SK-N-SH treated with all-trans-retinoic acid at 6 μM for 48 hours (cell line): ENCODE measurements at regions not wholly inside any gene's neighbourhood (a gene's known extent, or its start where the extent isn't known, plus 50 kb on each side); places are given as distances from the start of the nearest gene placed in this dataset.

Source experiments
- ATAC-seq: fragments of 200-7000 bp; cut with Tn5 transposase; 3 replicates; pipeline ENCODE4 v1.9.1; 2020; ENCODE audit warnings: mild to moderate bottlenecking, moderate library complexity
- ARNTL ChIP-seq: fragments of 450-650 bp; formaldehyde crosslinking; IDR thresholded peaks from 2 replicates; pipeline ENCODE4 v1.5.0; 2020; ENCODE audit warnings: low read depth, mild to moderate bottlenecking, moderate library complexity, borderline replicate concordance
- CSDC2 ChIP-seq: fragments of 250-450 bp; sonication (Bioruptor Pico); IDR thresholded peaks from 2 replicates; pipeline ENCODE4 v1.5.0; 2020; ENCODE audit warnings: mild to moderate bottlenecking, moderate library complexity
- GLIS3 ChIP-seq: fragments of 250-450 bp; sonication (Bioruptor Pico); IDR thresholded peaks from 2 replicates; pipeline ENCODE4 v1.5.0; 2020; ENCODE audit warnings: mild to moderate bottlenecking, moderate library complexity
- ISL1 ChIP-seq: fragments of 250-450 bp; sonication (Bioruptor Pico); IDR thresholded peaks from 2 replicates; pipeline ENCODE4 v2.1.2; 2022; ENCODE audit warnings: mild to moderate bottlenecking, moderate library complexity
- OSR1 ChIP-seq: fragments of 250-450 bp; sonication (Bioruptor Pico); IDR thresholded peaks from 2 replicates; pipeline ENCODE4 v1.8.0; 2022; ENCODE audit warnings: moderate library complexity, mild to moderate bottlenecking, inconsistent platforms
- PPARA ChIP-seq: fragments of 250-450 bp; sonication (Bioruptor Pico); IDR thresholded peaks from 2 replicates; pipeline ENCODE4 v1.5.0; 2020; ENCODE audit warnings: mild to moderate bottlenecking, borderline replicate concordance
- RARB ChIP-seq: fragments of 250-450 bp; sonication (Bioruptor Pico); IDR thresholded peaks from 2 replicates; pipeline ENCODE4 v1.8.0; 2021; ENCODE audit warnings: mild to moderate bottlenecking, moderate library complexity
- SNAI2 ChIP-seq: fragments of 250-450 bp; sonication (Bioruptor Pico); IDR thresholded peaks from 2 replicates; pipeline ENCODE4 v1.5.0; 2020; ENCODE audit warnings: mild to moderate bottlenecking, moderate library complexity
- TOX ChIP-seq: fragments of 250-450 bp; sonication (Bioruptor Pico); IDR thresholded peaks from 2 replicates; pipeline ENCODE4 v1.8.0; 2021; ENCODE audit warnings: mild to moderate bottlenecking, moderate library complexity, borderline replicate concordance
- ZC3H10 ChIP-seq: fragments of 250-450 bp; sonication (Bioruptor Pico); IDR thresholded peaks from 2 replicates; pipeline ENCODE4 v1.5.1; 2021; ENCODE audit warnings: mild to moderate bottlenecking, moderate library complexity
- ZFP3 ChIP-seq: fragments of 250-450 bp; sonication (Bioruptor Pico); IDR thresholded peaks from 2 replicates; pipeline ENCODE4 v1.5.0; 2020; ENCODE audit warnings: mild to moderate bottlenecking, moderate library complexity
- ZFP30 ChIP-seq: fragments of 450-650 bp; formaldehyde crosslinking; IDR thresholded peaks from 2 replicates; pipeline ENCODE4 v1.5.0; 2022; ENCODE audit warnings: mild to moderate bottlenecking, moderate library complexity
- ZNF565 ChIP-seq: fragments of 450-650 bp; formaldehyde crosslinking; conservative IDR thresholded peaks from 2 replicates; pipeline ENCODE4 v1.5.0; 2020; ENCODE audit warnings: low read depth, mild to moderate bottlenecking, moderate library complexity
- ZNF70 ChIP-seq: fragments of 450-650 bp; formaldehyde crosslinking; IDR thresholded peaks from 2 replicates; pipeline ENCODE4 v1.5.0; 2020; ENCODE audit warnings: mild to moderate bottlenecking, moderate library complexity
- ZNF8 ChIP-seq: fragments of 450-650 bp; formaldehyde crosslinking; IDR thresholded peaks from 2 replicates; pipeline ENCODE4 v1.5.0; 2020; ENCODE audit warnings: mild to moderate bottlenecking, moderate library complexity
- TF ChIP-seq, protein P1 (sequence below): fragments of 250-450 bp; sonication (Bioruptor Pico); IDR thresholded peaks from 2 replicates; pipeline ENCODE4 v1.5.1; 2020; ENCODE audit warnings: low read depth, mild to moderate bottlenecking, moderate library complexity
- TF ChIP-seq, protein P2 (sequence below): fragments of 250-450 bp; sonication (Bioruptor Pico); IDR thresholded peaks from 2 replicates; pipeline ENCODE4 v1.8.0; 2021; ENCODE audit warnings: low read depth, mild to moderate bottlenecking, moderate library complexity, borderline replicate concordance
- TF ChIP-seq, protein P3 (sequence below): fragments of 250-450 bp; sonication (Bioruptor Pico); IDR thresholded peaks from 2 replicates; pipeline ENCODE4 v1.8.0; 2020; ENCODE audit warnings: mild to moderate bottlenecking, moderate library complexity, borderline replicate concordance
- TF ChIP-seq, protein P4 (sequence below): fragments of 250-450 bp; sonication (Bioruptor Pico); IDR thresholded peaks from 2 replicates; pipeline ENCODE4 v1.5.1; 2021; ENCODE audit warnings: mild to moderate bottlenecking, moderate library complexity

DNA sequence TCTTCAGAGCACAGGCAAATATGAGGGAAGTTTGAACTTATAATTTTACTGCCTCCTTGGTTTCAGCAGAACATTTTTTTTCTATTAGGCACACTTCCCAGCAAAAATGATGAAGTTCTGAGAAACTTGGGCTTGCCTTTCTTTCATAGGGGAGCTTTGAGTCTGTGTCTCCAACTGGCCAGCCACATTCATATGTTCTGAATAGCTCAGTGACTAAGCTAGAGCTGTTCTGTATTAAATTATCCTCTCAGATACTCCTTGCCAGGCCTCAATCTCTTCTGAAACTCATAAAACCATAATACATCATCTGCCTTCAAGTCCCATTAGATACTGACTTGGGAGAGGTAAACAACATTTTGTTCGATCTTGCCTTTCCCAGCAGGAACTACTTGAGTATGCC lies 476.5 kb downstream of the GPAM start:
- no peak for ATAC-seq
- TF ChIP-seq ZC3H10 (no peak), ZNF8 (CRISPR knock-in tag) (no peak), ISL1 (CRISPR knock-in tag) (peak; percentile 14; the same call in 1 of the 2 replicates), ZFP30 (CRISPR knock-in tag) (no peak), ZNF70 (CRISPR knock-in tag) (no peak), TOX (no peak), ZFP3 (CRISPR knock-in tag) (no peak)
- TF ChIP-seq, protein P1, sequence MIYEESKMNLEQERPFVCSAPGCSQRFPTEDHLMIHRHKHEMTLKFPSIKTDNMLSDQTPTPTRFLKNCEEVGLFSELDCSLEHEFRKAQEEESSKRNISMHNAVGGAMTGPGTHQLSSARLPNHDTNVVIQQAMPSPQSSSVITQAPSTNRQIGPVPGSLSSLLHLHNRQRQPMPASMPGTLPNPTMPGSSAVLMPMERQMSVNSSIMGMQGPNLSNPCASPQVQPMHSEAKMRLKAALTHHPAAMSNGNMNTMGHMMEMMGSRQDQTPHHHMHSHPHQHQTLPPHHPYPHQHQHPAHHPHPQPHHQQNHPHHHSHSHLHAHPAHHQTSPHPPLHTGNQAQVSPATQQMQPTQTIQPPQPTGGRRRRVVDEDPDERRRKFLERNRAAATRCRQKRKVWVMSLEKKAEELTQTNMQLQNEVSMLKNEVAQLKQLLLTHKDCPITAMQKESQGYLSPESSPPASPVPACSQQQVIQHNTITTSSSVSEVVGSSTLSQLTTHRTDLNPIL (CRISPR knock-in tag) = no peak

DNA sequence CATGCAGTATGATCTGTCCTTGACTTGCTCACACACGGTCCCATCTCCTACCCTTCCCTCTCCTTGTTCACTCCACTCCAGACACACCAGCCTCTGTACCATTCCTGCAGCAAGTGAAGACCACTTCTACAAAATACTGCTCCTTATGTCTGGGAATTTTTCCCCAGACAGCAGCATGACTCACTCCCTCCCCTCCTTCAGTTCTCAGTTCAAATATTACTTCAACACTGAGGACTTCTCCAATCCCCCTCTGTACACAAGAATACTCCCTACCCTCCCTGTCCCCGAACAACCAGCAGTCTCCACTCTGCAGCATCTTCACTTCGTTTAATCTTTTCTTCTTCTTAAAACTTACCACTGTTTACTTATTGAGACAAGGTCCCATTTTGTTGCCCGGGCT lies 474.0 kb downstream of the GPAM start:
- ATAC-seq = no peak
- no peak for TF ChIP-seq OSR1 (CRISPR knock-in tag)
- TF ChIP-seq, protein P1 (CRISPR knock-in tag) = no peak
- no peak for TF ChIP-seq ARNTL (CRISPR knock-in tag)
- no peak for TF ChIP-seq ISL1 (CRISPR knock-in tag)
- TF ChIP-seq GLIS3 (CRISPR knock-in tag) = no peak
- no peak for TF ChIP-seq RARB (CRISPR knock-in tag)
- no peak for TF ChIP-seq SNAI2
- no peak for TF ChIP-seq ZFP3 (CRISPR knock-in tag)
- TF ChIP-seq ZNF70 (CRISPR knock-in tag) = no peak
- no peak for TF ChIP-seq ZNF8 (CRISPR knock-in tag)
- no peak for TF ChIP-seq CSDC2 (CRISPR knock-in tag)
- TF ChIP-seq, protein P2, sequence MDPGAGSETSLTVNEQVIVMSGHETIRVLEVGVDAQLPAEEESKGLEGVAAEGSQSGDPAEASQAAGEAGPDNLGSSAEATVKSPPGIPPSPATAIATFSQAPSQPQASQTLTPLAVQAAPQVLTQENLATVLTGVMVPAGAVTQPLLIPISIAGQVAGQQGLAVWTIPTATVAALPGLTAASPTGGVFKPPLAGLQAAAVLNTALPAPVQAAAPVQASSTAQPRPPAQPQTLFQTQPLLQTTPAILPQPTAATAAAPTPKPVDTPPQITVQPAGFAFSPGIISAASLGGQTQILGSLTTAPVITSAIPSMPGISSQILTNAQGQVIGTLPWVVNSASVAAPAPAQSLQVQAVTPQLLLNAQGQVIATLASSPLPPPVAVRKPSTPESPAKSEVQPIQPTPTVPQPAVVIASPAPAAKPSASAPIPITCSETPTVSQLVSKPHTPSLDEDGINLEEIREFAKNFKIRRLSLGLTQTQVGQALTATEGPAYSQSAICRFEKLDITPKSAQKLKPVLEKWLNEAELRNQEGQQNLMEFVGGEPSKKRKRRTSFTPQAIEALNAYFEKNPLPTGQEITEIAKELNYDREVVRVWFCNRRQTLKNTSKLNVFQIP = no peak
- no peak for TF ChIP-seq ZNF565 (CRISPR knock-in tag)
- TF ChIP-seq TOX = no peak
- TF ChIP-seq, protein P3, sequence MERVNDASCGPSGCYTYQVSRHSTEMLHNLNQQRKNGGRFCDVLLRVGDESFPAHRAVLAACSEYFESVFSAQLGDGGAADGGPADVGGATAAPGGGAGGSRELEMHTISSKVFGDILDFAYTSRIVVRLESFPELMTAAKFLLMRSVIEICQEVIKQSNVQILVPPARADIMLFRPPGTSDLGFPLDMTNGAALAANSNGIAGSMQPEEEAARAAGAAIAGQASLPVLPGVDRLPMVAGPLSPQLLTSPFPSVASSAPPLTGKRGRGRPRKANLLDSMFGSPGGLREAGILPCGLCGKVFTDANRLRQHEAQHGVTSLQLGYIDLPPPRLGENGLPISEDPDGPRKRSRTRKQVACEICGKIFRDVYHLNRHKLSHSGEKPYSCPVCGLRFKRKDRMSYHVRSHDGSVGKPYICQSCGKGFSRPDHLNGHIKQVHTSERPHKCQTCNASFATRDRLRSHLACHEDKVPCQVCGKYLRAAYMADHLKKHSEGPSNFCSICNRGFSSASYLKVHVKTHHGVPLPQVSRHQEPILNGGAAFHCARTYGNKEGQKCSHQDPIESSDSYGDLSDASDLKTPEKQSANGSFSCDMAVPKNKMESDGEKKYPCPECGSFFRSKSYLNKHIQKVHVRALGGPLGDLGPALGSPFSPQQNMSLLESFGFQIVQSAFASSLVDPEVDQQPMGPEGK = no peak
- TF ChIP-seq PPARA (CRISPR knock-in tag) = no peak

DNA sequence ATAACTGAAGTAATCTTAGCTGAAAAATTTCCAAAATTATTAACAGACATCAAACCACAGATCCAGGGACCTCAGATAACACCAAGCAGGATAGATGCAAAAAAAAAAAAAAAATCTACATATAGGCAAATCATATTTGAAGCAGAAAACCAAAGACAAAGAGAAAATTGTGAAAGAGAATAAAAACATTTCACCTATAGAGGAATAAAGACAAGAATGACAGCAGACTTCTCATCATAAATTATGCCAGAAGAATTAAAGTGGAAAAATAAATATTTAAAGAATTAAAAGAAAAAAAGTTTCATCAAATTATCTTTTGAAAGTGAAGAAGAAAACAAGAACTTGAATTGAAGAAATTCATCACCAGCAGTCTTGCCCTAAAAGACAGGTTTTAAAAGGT lies 467.5 kb downstream of the GPAM start:
- TF ChIP-seq, protein P1 (CRISPR knock-in tag) = no peak
- no peak for TF ChIP-seq ZNF70 (CRISPR knock-in tag)
- no peak for TF ChIP-seq CSDC2 (CRISPR knock-in tag)
- ATAC-seq = no peak

DNA sequence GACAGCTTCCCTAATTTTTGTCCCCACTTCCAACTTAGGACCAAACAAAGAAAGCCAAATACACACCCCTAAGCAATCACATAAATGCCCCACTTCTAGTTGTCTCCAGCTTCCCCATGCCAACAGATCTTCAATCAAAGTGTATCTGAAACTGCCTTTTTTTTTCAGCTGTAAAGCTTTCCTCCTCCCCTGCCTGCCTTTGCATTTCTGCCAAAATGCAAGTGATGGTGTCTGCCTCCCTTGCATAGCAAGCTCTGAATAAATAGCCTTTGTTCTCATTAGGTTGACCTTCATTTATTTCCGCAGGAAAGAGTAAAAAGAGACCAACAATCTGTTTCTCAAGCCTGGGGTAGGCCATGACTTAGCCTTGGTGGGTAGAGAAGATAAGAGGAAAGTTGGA lies 459.4 kb downstream of the GPAM start:
- no peak for TF ChIP-seq ZNF565 (CRISPR knock-in tag)
- TF ChIP-seq ISL1 (CRISPR knock-in tag) = no peak
- TF ChIP-seq, protein P3 = no peak
- TF ChIP-seq ZC3H10 = no peak
- TF ChIP-seq OSR1 (CRISPR knock-in tag) = no peak
- TF ChIP-seq, protein P4, sequence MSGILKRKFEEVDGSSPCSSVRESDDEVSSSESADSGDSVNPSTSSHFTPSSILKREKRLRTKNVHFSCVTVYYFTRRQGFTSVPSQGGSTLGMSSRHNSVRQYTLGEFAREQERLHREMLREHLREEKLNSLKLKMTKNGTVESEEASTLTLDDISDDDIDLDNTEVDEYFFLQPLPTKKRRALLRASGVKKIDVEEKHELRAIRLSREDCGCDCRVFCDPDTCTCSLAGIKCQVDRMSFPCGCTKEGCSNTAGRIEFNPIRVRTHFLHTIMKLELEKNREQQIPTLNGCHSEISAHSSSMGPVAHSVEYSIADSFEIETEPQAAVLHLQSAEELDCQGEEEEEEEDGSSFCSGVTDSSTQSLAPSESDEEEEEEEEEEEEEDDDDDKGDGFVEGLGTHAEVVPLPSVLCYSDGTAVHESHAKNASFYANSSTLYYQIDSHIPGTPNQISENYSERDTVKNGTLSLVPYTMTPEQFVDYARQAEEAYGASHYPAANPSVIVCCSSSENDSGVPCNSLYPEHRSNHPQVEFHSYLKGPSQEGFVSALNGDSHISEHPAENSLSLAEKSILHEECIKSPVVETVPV (CRISPR knock-in tag) = no peak
- no peak for TF ChIP-seq ZNF8 (CRISPR knock-in tag)
- ATAC-seq = no peak
